Hepatocyte (in vitro differentiated cells): ENCODE measurements at regions not wholly inside any gene's neighbourhood (a gene's known extent, or its start where the extent isn't known, plus 50 kb on each side); places are given as distances from the start of the nearest gene placed in this dataset.

ENCODE experiments used
- EZH2 ChIP-seq: fragments of 200-600 bp; sonication (generic); IDR thresholded peaks from 2 replicates; pipeline ENCODE4 v1.6.1; 2016; ENCODE audit warnings: antibody characterized with exemption, mild to moderate bottlenecking, borderline replicate concordance
- EZH2phosphoT487 ChIP-seq: fragments of 200-600 bp; sonication (generic); IDR thresholded peaks from one replicate; pipeline ENCODE4 v1.6.1; 2018; ENCODE audit warnings: antibody characterized with exemption, mild to moderate bottlenecking, low read depth, moderate library complexity; ENCODE audit not compliant: unreplicated experiment, severe bottlenecking
- TF ChIP-seq, protein P1 (sequence below): fragments of 200-600 bp; sonication (generic); IDR thresholded peaks from 2 replicates; pipeline ENCODE4 v1.5.1; 2016; ENCODE audit warnings: antibody characterized with exemption, mild to moderate bottlenecking; ENCODE audit not compliant: poor library complexity

DNA sequence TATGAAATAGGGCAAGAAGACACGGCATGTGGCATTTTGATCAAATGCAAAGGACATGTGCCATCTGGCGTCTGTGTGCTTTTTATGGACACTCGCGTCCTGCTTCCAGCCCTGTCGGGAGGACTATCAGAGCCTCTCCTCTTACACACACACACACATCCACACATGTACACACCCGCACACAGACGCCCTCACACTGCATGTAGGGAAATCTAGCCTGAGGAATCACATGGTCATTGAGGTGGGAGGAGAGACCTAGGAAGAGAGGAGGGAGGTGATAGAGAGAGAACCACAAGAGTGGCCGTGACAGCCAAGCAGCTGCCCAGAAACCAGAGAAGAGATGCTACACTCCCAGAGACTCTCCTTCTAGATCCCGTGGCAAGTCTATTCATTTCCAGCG is 105.9 kb upstream of the CDYL start:
- TF ChIP-seq EZH2phosphoT487: no peak
- TF ChIP-seq, protein P1, sequence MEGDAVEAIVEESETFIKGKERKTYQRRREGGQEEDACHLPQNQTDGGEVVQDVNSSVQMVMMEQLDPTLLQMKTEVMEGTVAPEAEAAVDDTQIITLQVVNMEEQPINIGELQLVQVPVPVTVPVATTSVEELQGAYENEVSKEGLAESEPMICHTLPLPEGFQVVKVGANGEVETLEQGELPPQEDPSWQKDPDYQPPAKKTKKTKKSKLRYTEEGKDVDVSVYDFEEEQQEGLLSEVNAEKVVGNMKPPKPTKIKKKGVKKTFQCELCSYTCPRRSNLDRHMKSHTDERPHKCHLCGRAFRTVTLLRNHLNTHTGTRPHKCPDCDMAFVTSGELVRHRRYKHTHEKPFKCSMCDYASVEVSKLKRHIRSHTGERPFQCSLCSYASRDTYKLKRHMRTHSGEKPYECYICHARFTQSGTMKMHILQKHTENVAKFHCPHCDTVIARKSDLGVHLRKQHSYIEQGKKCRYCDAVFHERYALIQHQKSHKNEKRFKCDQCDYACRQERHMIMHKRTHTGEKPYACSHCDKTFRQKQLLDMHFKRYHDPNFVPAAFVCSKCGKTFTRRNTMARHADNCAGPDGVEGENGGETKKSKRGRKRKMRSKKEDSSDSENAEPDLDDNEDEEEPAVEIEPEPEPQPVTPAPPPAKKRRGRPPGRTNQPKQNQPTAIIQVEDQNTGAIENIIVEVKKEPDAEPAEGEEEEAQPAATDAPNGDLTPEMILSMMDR: no peak
- no peak for TF ChIP-seq EZH2
